Fibroblast of skin of left quadriceps (primary cell): ENCODE measurements at regions not wholly inside any gene's neighbourhood (a gene's known extent, or its start where the extent isn't known, plus 50 kb on each side); places are given as distances from the start of the nearest gene placed in this dataset.

Experiments
- DNase-seq, 2 experiments: peaks; one replicate each; pipeline ENCODE4 v3.0.0-alpha.2; 2013; ENCODE audit warnings: low read depth in 2 of 2

GRCh38 chr13:47067306-47067705 lies 170.5 kb upstream of the HTR2A start:
- DNase-seq: no peak

DNA sequence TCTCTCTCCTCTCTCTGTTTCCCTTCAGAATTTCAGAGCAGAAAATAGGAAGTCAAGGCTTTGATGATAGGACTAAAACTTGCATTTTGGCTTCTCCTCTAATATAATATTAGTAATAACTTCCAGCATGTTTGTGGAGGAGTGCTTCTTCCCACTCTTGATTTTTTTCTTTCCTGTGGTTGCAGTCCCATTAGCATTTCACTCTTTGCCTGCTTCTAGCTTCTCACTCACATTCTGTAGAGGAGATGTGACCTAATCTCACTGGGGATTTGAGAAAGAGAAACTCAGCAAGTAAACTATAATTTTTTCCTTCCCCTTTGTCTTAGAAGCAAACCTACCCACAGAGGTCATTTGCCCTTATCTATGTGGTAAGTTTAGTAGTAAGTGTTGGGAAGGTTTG lies 169.4 kb upstream of the HTR2A start:
- DNase-seq: no peak

- DNase-seq: no peak
Measured at GRCh38 chr13:47064381-47064780, 167.5 kb upstream of the HTR2A start.

DNA sequence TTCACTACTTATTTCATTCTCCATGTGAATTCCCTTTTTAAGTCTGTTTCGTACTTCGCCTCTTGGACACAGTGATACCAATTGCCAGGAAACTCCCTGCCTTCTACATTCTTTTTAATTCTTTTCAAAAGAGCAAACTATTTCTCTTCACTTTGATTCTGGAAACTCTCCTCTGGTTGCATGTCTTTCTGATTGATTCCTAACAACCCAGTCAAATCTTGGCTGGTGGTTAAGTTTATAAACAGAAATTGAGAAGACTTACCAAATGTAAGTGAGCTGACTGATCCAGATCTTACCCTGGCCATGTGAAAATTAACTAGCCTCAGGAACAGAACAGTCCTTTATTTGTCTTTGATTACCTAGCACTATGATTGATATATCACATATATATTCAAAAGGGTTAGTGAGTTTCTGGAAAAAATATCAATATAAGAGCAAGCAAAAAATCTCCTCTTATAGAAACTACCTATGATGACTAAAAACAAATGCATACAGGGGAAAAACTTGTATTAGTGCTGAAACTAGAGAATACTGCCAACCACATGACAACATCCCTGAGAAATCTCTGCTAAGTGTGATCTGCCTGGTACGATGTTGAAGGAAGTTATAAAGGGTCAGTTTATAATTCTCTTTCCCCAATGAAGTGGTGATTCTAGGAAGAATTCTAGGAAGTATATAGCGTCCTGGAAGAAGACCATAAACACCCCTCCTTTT lies 152.6 kb upstream of the HTR2A start:
- no peak for DNase-seq

DNA sequence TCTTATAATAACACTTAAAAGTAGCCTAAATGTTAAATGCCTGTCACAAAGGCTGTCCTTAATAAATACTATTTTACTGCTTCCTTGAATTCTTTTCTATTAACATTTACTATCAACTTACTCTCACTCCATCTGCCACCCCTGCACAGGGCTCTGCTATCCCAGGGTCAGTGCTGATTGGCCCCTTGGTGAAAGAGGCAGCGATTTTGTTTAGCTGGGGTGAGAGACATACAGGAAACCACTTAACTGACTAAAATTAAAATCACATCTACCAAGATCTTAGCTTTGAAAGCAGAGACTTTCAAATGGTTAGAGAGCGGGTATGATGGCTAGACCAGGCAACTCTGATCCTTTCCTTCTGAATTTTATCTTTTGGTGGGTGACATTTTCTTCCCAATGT lies 149.9 kb upstream of the HTR2A start:
- DNase-seq: no peak

- DNase-seq: peak; percentile 10 to 22
Measured at GRCh38 chr13:47044842-47045241, 148.0 kb upstream of the HTR2A start.

DNA sequence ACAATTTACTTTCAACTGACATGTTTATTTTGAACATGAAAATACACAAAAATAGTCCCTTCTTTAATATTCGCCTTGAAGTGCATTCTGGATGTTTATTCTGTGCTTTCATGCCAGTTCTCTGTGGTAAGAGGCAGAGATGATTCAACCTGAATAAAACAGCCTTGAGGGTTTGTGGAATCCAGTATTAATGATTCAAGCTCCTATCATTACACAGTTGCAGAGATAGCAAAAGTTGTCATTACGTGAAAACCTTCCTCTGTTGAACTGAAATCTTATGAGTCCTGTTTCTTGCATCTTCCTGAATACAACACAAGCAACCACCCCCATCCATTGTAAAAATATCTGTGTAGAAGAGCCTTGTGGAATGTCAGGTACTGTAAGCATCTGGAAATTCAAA lies 142.3 kb upstream of the HTR2A start:
- DNase-seq: peak; percentile 56 to 61

DNA sequence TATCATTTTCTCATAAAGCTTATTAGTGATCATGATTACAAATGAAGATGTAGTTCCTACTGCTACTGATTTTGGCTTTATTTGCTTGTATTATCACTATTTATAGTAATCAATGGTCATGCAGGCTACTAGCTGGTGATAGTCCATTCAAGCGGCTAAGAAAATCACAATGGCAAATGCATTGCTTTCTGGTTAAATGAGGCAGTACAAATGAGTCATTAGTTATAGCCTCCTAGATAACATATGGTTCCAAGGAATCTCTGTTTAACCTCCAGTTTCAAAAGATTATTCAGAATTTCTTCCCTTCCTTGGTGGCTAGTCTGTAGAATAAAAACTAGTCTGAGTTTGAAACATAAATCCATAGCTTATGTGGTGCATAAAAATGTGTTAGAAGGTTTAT lies 141.3 kb upstream of the HTR2A start:
- DNase-seq: no peak

DNA sequence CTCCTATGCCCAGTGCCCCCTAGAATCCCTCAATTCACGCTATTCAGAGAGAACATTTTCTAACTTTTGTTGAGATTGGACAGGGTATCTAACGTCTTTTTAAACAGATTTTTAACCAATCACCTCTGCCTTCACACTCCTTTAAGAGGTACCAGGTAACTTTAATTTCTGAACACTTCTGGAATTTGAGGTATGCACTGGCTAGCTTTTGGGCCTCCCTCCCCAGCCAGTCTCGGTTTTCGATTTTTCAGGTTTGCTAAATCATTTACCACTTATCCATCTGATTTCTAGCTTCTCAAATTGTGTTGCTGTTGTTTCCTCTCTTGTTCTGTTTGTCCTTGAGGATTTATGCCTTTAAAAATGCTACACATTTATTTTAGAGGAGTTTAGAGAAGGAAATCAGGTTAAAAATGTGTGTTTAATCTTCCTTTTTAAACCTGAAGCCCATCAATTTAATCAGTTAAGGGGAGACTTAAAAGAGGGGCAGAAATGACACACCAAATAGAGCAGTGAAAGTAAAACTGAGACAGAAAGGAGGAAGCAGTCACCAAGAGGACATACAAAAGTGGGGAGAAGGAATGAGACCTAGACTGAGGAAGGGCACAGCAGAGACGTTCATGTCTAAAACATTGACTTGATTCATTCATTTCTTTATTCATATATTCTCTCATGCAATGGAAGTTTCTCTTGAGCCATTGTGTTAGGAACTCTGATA lies 139.6 kb upstream of the HTR2A start:
- no peak for DNase-seq

DNA sequence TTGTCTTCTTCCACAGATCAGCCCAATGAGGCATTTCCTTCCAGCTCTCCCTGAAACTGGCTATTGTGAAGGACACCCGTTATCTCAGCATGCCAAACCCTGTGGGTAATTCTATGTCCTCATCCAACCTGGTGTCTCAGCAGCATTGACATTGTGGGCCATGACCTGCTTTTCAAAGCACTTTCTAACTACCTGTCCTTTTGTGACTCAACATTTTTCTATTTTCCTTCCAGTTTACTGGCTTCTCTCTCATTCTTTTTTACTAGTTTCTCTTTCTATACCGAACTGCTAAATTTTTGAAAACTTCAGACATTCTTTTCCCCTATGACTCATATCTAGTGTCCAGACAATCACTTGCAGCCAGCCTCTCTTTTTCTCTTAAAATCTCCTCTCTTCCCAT lies 136.4 kb upstream of the HTR2A start:
- DNase-seq: peak; percentile 8 to 11

- DNase-seq: no peak
Measured at GRCh38 chr13:47027780-47028437, 131.1 kb upstream of the HTR2A start.

- no peak for DNase-seq
Measured at GRCh38 chr13:47025791-47026447, 129.1 kb upstream of the HTR2A start.

- DNase-seq: no peak
Measured at GRCh38 chr13:47019977-47020376, 123.1 kb upstream of the HTR2A start.

DNA sequence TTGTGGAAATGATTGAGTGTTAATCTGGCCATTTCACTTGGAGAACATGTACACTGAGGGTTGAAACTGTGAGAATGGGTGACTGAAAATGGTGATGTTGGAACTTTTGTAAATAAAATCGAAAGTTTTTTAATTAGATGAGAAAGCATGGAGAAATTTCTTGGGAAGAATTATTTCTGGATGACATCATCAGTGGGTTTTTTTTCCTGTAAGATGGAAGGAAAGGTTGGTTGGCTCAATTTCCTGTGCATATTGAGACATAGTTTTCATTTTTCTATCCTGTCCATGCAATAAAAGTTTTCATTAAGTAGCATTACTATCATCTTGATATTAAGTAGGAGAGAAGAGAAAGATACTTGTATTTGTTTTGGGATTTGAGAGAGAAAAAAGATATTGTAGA lies 120.6 kb upstream of the HTR2A start:
- no peak for DNase-seq

- DNase-seq: no peak
Measured at GRCh38 chr13:47008318-47008717, 111.5 kb upstream of the HTR2A start.

DNA sequence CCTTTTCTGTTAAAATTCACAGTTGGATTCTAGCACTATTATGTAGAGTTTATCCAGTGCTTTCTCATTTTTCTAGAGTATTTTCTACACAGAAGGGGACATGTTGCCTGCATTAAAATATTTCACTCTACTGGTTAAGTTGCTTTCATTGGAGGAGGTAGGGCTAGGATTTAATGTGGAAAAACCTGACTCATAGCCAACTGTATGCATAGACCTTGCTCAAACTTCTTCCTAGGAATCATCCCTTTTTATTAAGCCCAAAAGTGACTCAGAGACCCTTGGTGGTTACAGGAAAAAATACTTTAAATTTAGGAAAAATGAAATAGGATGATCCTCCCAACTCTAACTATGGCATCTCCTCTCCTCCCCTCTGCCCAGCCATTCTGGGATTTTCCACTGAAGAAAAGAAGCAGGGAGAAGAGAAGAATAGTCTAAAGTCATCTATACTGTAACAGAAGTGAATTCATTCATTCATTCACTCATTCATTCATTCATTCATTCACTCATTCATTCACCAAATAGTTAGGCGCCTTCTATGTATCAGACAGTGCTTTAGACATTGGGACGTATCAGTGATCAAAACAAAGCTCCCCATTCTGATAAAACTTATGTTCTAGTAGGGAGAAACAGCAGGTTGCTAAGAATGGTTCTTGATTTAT lies 109.0 kb upstream of the HTR2A start:
- DNase-seq: peak; percentile 33 to 39

DNA sequence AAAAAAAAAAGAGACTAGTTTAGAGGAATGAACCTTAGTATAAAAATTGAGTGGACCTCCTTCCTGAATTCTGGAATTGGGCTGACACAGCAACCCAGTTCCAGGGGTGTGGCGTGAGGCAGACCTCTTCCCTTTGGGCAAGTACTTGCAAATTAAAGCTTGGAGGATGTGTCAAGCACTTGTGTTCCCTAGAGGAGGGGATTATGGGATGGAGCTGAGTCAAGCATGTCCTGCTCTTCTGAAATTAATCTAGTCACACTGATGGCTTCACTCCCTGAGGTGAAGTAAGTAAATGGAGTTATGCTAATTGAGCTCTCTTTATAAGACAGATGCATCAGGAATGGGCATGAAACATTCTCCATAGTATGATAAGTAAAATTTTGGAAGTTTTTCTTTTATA lies 107.7 kb upstream of the HTR2A start:
- DNase-seq: no peak

DNA sequence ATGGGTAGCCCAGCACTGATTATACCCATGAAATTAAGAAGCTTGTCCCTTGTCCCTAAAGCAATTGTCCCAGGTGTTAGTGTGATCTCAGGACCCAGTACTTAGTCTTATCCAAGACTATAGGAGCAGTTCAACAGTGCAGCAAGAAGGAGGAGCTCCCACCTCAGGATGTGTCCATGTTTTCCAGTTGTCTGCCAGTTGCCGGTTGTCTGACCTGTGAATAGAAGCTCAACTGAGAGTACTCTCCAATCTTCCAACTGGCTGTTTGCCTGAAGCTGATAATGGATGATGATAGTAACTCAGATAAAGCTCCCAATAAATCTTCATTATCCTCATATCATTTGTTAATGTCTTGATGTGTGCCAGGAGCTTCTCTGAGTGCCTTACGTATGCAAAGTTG lies 107.2 kb upstream of the HTR2A start:
- DNase-seq: no peak

DNA sequence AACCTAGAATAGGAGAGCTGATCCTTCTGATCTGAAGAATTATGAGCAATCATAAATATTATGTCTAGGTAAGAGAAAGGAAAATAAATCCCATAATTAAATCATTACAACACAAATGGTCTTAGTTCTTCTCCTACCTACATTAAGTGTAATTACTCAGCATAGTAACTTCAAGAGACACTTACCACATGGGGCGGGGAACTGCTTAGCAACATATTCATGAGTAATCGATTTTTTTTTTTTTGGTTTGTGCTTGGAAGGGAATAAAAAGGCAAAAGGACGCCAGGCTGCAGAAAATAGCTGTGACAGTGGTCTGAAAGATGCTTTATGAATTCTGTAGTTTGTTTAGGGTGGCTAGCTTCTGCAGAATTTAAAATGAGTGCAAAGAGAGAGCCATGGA lies 103.3 kb upstream of the HTR2A start:
- no peak for DNase-seq

DNA sequence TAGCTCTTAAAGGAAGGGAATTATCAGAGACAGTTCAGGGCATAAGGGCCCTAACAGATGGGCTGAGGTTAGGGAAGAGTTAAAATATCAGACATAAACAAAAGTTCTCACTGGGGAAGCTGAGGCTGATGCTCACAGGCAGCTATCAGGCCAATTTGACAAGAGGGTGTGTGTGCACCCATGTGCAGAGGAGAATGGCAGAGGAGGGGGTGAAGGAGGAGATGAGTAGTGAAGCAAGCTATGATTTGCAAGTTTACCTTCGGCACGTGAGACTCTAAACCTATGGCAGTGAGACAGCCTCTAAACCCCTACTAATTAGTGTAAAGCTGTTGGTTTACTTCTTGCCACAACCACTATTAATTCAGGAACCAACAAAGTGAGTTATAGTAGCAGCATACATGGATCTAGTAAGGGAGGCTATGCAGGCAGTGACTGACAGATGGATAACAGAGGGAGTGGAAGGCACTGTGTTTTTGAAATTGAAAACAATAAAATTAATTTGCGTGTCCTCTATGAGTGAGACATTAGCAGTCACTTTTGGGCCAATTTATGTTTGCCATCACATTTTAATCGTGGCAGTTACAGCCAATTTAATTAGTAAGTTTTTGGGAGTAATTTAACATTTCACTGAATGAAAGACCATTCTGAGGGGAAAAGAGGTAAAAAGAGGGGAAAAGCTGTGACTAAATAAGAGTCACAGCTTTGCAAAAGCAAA lies 99.6 kb upstream of the HTR2A start:
- DNase-seq: no peak

- no peak for DNase-seq
Measured at GRCh38 chr13:46995874-46996273, 99.0 kb upstream of the HTR2A start.
